Stomach (tissue), 8 donors: ENCODE measurements at regions not wholly inside any gene's neighbourhood (a gene's known extent, or its start where the extent isn't known, plus 50 kb on each side); places are given as distances from the start of the nearest gene placed in this dataset.

Source experiments
- DNase-seq, 2 donors: peaks; one replicate each; pipeline versions ENCODE4 v3.0.0 to v3.0.0-alpha.2; 2013 to 2019
- H3K27ac ChIP-seq, 5 donors: fragments of 200-600 bp in 4 of 5; sonication (generic) in 4 of 5; one replicate each; pipeline ENCODE4 v1.5.1; 2013 to 2019; ENCODE audit warnings: mild to moderate bottlenecking in 1 of 5, moderate library complexity in 1 of 5
- H3K27me3 ChIP-seq, 3 donors: fragments of 200-600 bp; sonication (generic); one replicate each; pipeline ENCODE4 v1.5.1; 2017 to 2019; ENCODE audit warnings: mixed run types in 1 of 3
- H3K36me3 ChIP-seq, 4 donors: fragments of 200-600 bp; sonication (generic); 1 replicate in 3 of 4; 2 replicates in 1 of 4; pipeline ENCODE4 v1.5.1; 2016 to 2019
- H3K4me1 ChIP-seq, 4 donors: fragments of 200-600 bp; sonication (generic); one replicate each; pipeline ENCODE4 v1.5.1; 2016 to 2019
- H3K4me3 ChIP-seq, 4 donors: fragments of 200-600 bp; sonication (generic) in 3 of 4; one replicate each; pipeline ENCODE4 v1.5.1; 2016 to 2019; ENCODE audit warnings: mild to moderate bottlenecking in 1 of 4
- H3K9me3 ChIP-seq, 4 donors: fragments of 200-600 bp; sonication (generic); one replicate each; pipeline ENCODE4 v1.5.1; 2016 to 2019
- EP300 ChIP-seq: sonication (generic); formaldehyde crosslinking; IDR thresholded peaks from one replicate; pipeline ENCODE4 v1.6.1; 2017; ENCODE audit warnings: antibody characterized with exemption
- POLR2A ChIP-seq, 4 donors: fragments of 450-650 bp; IDR thresholded peaks; one replicate each; pipeline ENCODE4 v1.6.1; 2016; ENCODE audit warnings: antibody characterized with exemption in 4 of 4, control low read depth in 2 of 4, mild to moderate bottlenecking in 1 of 4, moderate library complexity in 1 of 4
- POLR2AphosphoS5 ChIP-seq, 3 donors: sonication (generic); formaldehyde crosslinking; IDR thresholded peaks; one replicate each; pipeline ENCODE4 v1.6.1; 2016; ENCODE audit warnings: antibody characterized with exemption in 3 of 3
- WGBS, 5 donors: extraction: QIAGEN DNeasy Blood & Tissue Kit in 3 of 5; methylation state at CpG; one replicate each; pipeline versions ENCODE4 v1.1.5 to v1.1.7; 2013 to 2018; 5-methylcytosine and 5-hydroxymethylcytosine counted together
- intact Hi-C: fragments of 100-400 bp; cut with DNase I; formaldehyde crosslinking; loops from one replicate; pipeline ENCODE4 v1.15.1; 2023; ENCODE audit warnings: low total_unique reads
- TF ChIP-seq, protein P1 (sequence below), 7 experiments: fragments of 450-650 bp in 4 of 7; fragments of 200-600 bp in 3 of 7; sonication (generic) in 3 of 7; IDR thresholded peaks; one replicate each; pipeline ENCODE4 v1.5.1; 2016 to 2019; ENCODE audit warnings: antibody characterized with exemption in 7 of 7, control low read depth in 2 of 7, mild to moderate bottlenecking in 1 of 7
- donor health status: healthy with polysubstance abuse.
- donor health status: Bipolar disorder and iron deficiency.
- donor health status: healthy.

DNA sequence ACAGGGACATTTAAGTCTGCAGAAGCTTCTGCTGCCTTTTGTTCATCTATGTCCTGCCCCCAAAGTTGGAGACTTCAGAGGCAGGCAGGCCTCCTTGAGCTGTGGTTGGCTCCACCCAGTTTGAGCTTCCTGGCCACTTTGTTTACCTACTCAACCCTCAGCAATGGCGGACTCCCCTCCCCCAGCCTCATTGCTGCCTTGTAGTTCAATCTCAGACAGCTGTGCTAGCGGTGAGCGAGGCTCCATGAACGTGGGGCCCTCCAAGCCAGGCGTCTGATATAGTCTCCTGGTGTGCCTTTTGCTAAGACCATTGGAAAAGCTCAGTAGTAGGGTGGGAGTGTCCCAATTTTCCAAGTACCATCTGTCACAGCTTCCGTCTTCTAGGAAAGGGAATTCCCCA lies 170.1 kb downstream of the CCNG2 start:
- H3K27ac ChIP-seq = no peak overlapping the region
- peaks cover 2 to 15% (median 6%) of the 10 kb centered on the region in 4 donors for H3K9me3 ChIP-seq
- WGBS, 5 donors = 56 to 88% (median 76%) methylated on average over 3 to 6 of the region's 6 CpGs
- H3K4me3 ChIP-seq = no peak overlapping the region
- H3K4me1 ChIP-seq = no peaks in the 10 kb centered on the region
- H3K27me3 ChIP-seq = no peaks in the 10 kb centered on the region
- intact Hi-C loops = no loop called here
- TF ChIP-seq POLR2A (IDR thresholded peaks at IDR 0.05) (no peak), POLR2AphosphoS5 (IDR thresholded peaks at IDR 0.05) (no peak), EP300 (no peak)
- TF ChIP-seq, protein P1, sequence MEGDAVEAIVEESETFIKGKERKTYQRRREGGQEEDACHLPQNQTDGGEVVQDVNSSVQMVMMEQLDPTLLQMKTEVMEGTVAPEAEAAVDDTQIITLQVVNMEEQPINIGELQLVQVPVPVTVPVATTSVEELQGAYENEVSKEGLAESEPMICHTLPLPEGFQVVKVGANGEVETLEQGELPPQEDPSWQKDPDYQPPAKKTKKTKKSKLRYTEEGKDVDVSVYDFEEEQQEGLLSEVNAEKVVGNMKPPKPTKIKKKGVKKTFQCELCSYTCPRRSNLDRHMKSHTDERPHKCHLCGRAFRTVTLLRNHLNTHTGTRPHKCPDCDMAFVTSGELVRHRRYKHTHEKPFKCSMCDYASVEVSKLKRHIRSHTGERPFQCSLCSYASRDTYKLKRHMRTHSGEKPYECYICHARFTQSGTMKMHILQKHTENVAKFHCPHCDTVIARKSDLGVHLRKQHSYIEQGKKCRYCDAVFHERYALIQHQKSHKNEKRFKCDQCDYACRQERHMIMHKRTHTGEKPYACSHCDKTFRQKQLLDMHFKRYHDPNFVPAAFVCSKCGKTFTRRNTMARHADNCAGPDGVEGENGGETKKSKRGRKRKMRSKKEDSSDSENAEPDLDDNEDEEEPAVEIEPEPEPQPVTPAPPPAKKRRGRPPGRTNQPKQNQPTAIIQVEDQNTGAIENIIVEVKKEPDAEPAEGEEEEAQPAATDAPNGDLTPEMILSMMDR (IDR thresholded peaks at IDR 0.05) = no peak
- H3K36me3 ChIP-seq = no peaks in the 10 kb centered on the region
- no peak for DNase-seq

DNA sequence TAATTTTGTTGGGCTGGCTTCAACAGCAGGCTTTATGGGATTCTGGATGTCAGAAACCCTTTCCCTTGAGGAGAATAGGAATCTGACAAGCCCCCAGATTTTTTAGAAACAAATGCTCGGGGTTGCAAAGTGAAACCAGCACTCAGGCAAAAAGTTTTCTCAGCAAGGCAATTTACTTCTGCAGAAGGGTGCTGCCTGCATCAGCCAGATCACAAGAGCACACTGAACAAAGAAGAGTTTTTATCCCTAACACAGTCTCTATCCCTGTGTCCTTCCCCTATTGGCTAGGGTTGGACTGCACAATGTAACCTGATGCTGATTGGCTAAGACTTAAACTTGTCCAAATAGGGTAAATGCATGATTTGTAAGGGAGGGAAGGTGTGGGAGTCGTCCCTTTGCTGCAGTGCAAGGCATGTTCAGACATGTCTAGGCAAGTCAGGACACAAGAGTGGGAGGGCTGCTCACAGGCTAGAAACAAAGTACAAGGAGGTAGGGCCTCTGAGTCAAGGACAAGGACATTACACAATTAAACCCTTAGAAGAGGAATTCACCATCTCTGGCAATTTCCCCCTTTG lies 175.8 kb downstream of the CCNG2 start:
- DNase-seq = no peak
- H3K36me3 ChIP-seq = no peaks in the 10 kb centered on the region
- no peaks in the 10 kb centered on the region for H3K4me1 ChIP-seq
- no peaks in the 10 kb centered on the region for H3K27me3 ChIP-seq
- TF ChIP-seq, protein P1 (IDR thresholded peaks at IDR 0.05) = no peak
- TF ChIP-seq POLR2AphosphoS5 (IDR thresholded peaks at IDR 0.05) = no peak
- no peak for TF ChIP-seq EP300
- no peak for TF ChIP-seq POLR2A (IDR thresholded peaks at IDR 0.05)
- H3K4me3 ChIP-seq = no peak overlapping the region
- H3K27ac ChIP-seq = no peak overlapping the region
- H3K9me3 ChIP-seq = peaks cover 13 to 46% (median 26%) of the 10 kb centered on the region in 4 donors
- intact Hi-C loops = no loop called here
- 50 to 65% (median 63%) methylated on average over 2 of the region's 2 CpGs for WGBS, 5 donors

DNA sequence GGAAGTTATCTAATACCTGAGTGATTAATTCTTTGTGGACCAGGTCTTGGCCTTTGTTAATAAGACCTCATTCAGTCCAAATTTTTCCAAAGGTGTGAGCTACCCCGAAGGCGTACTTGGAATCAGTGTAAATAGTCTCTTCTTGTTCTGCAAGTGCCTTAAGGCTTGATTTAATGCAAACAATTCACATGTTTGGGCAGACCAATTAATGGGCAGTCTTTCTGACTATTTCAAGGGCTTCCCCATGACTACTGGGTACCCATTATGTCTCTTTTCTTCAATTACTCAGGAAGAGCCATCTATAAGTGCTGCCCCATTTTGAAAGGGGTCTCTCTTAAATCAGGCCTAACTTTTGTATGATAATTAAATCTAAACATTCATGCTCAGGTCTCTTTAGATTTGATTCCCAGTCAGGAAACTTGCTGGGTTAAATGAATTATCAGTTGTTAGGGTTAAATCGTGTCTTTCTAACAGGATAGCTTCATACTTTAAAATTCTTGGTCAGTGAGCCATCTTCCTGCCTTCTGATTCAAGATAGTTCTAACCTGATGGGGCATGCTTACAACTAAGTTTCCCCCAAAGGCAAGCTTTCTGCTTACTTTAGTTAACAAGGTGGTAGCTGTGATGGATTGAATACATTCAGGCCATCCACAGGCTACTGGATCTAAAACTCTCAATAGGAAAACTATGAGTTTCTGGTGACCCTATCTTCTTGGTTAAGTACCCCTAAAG lies 179.6 kb downstream of the CCNG2 start:
- H3K27me3 ChIP-seq = no peaks in the 10 kb centered on the region
- TF ChIP-seq, protein P1 (IDR thresholded peaks at IDR 0.05) = no peak
- H3K4me3 ChIP-seq = no peak overlapping the region
- 68 to 87% (median 76%) methylated on average over 3 of the region's 3 CpGs for WGBS, 5 donors
- peaks cover 13 to 43% (median 29%) of the 10 kb centered on the region in 4 donors for H3K9me3 ChIP-seq
- H3K27ac ChIP-seq = no peak overlapping the region
- no peaks in the 10 kb centered on the region for H3K4me1 ChIP-seq
- intact Hi-C loops = no loop called here
- H3K36me3 ChIP-seq = no peaks in the 10 kb centered on the region
- DNase-seq = no peak

DNA sequence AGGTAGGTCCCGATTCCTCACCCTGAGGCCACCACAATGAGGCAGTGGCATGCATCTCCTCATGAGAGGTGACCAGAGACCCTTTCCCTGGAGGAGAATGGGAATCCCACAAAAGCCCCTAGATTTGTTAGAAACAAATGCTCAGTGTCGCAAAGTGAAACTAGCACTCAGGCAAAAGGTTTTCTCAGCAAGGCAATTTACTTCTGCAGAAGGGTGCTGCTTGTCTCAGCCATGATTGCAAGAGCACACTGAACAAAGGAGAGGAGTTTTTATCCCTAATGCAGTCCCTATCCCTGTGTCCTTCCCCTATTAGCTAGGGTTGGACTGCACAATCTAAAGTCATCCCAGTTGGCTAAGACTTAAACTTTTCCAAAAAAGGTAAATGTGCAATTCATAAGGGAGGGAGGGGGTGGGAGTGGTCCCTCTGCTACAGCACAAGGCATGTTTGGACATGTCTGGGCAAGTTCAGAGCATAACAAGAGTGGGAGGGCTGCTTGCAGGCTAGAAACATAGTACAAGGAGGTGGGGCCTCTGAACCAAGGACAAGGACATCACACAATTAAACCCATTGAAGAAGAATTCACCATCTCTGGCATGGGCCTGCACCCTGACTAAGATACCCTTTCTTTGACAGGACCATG lies 185.3 kb downstream of the CCNG2 start:
- peaks cover 0 to 12% (median 5%) of the 10 kb centered on the region in 4 donors for H3K4me1 ChIP-seq
- 90 to 98% (median 95%) methylated on average over 2 of the region's 2 CpGs for WGBS, 5 donors
- H3K27ac ChIP-seq = no peak overlapping the region
- intact Hi-C loops = no loop called here
- no peaks in the 10 kb centered on the region for H3K27me3 ChIP-seq
- TF ChIP-seq POLR2AphosphoS5 (IDR thresholded peaks at IDR 0.05) (no peak), EP300 (no peak), POLR2A (IDR thresholded peaks at IDR 0.05) (no peak)
- TF ChIP-seq, protein P1 (IDR thresholded peaks at IDR 0.05) = no peak
- DNase-seq = no peak
- no peaks in the 10 kb centered on the region for H3K36me3 ChIP-seq
- H3K9me3 ChIP-seq = peaks cover 0 to 30% (median 18%) of the 10 kb centered on the region in 4 donors
- no peak overlapping the region for H3K4me3 ChIP-seq
